K562 (cell line): ENCODE measurements at regions not wholly inside any gene's neighbourhood (a gene's known extent, or its start where the extent isn't known, plus 50 kb on each side); places are given as distances from the start of the nearest gene placed in this dataset.

Experiments
- ATAC-seq: fragments of 200-7000 bp; cut with Tn5 transposase; 3 replicates; pipeline ENCODE4 v1.9.1; 2020; ENCODE audit warnings: moderate library complexity
- BruUV-seq: library from RNA; stranded (reverse); fragments of 400-500 nt; replicated peaks from 2 replicates; lab custom pipeline; 2021; lab: Mats Ljungman, UMichigan
- CTCF ChIA-PET: fragments of 300-600 bp; formaldehyde crosslinking; extraction: SDS; loops from one replicate; lab custom pipeline; 2021; ENCODE audit warnings: low intra/inter-chr PET ratio; lab: Yijun Ruan, JAX
- POLR2A ChIA-PET: fragments of 300-600, 350-650 bp; sonication (Branson Sonifier 250); formaldehyde crosslinking; extraction: SDS; loops from one replicate; lab custom pipeline; 2021; ENCODE audit warnings: antibody characterized with exemption, inconsistent platforms; lab: Yijun Ruan, JAX
- DNase-seq, 4 experiments: peaks; one replicate each; pipeline versions ENCODE4 v3.0.0 to v3.0.0-alpha.2; 2011 to 2018; ENCODE audit warnings: low spot score in 3 of 4, mixed read lengths in 3 of 4; ENCODE audit errors: extremely low read depth in 1 of 4
- FAIRE-seq: peaks from 2 replicates; lab custom pipeline; 2011; peaks lifted over from hg19 to GRCh38; lab: Jason Lieb, UNC
- H2AFZ ChIP-seq: 2 replicates; pipeline ENCODE4 v1.6.0; 2011; ENCODE audit warnings: low read depth, low read length, control low read depth, inconsistent platforms
- H3K27ac ChIP-seq: fragments of 200-600 bp; 3 replicates; pipeline ENCODE4 v1.8.0; 2011; ENCODE audit warnings: low read depth, mild to moderate bottlenecking, control low read depth, inconsistent platforms, low read length, moderate library complexity, mixed read lengths; ENCODE audit errors: extremely low read depth
- H3K27me3 ChIP-seq, 2 experiments: fragments of 300-600 bp in 1 of 2; 2 replicates in 1 of 2; 3 replicates in 1 of 2; pipeline versions ENCODE4 v1.6.0 to v1.8.0; 2011; ENCODE audit warnings: inconsistent platforms in 2 of 2, low read length in 2 of 2, mild to moderate bottlenecking in 1 of 2, mixed read lengths in 1 of 2, moderate library complexity in 1 of 2; ENCODE audit not compliant: control insufficient read depth in 2 of 2, insufficient read depth in 2 of 2
- H3K36me3 ChIP-seq: fragments of 300-600 bp; 3 replicates; pipeline ENCODE4 v1.8.0; 2011; ENCODE audit warnings: mild to moderate bottlenecking, low read length, inconsistent platforms; ENCODE audit not compliant: control insufficient read depth, insufficient read depth
- H3K4me1 ChIP-seq, 2 experiments: fragments of 200-600 bp in 1 of 2; replicated peaks in 1 of 2; 2 replicates in 1 of 2; 3 replicates in 1 of 2; pipeline versions ENCODE4 v1.5.1 to v1.8.0; 2011; ENCODE audit warnings: inconsistent platforms in 2 of 2, low read length in 2 of 2, mild to moderate bottlenecking in 1 of 2, mixed read lengths in 1 of 2, moderate library complexity in 1 of 2; ENCODE audit not compliant: control insufficient read depth in 2 of 2, insufficient read depth in 2 of 2
- H3K4me2 ChIP-seq: 2 replicates; pipeline ENCODE4 v1.6.1; 2011; ENCODE audit warnings: low read length, control low read depth, inconsistent platforms, mixed read lengths; ENCODE audit not compliant: insufficient read depth
- H3K4me3 ChIP-seq: fragments of 200-600 bp; sonication (generic), shearing (Covaris generic); 2 replicates; pipeline ENCODE4 v1.5.1; 2016; ENCODE audit warnings: control low read depth, inconsistent platforms
- H3K79me2 ChIP-seq: fragments of 200-600 bp; 3 replicates; pipeline ENCODE4 v1.8.0; 2011; ENCODE audit warnings: low read length, inconsistent platforms; ENCODE audit not compliant: control insufficient read depth, insufficient read depth
- H3K9ac ChIP-seq, 2 experiments: 2 replicates each; pipeline versions ENCODE4 v1.6.0 to v1.6.1; 2011; ENCODE audit warnings: low read depth in 2 of 2, low read length in 2 of 2, control low read depth in 1 of 2, inconsistent platforms in 1 of 2, mild to moderate bottlenecking in 1 of 2, mixed read lengths in 1 of 2; ENCODE audit not compliant: insufficient read depth in 1 of 2
- H3K9me1 ChIP-seq: one replicate; pipeline ENCODE4 v1.6.0; 2011; ENCODE audit warnings: inconsistent platforms, mild to moderate bottlenecking, low read length, moderate library complexity; ENCODE audit not compliant: control insufficient read depth, insufficient read depth
- H3K9me3 ChIP-seq: replicated peaks from 2 replicates; pipeline ENCODE4 v1.5.1; 2011; ENCODE audit warnings: low read depth, low read length, inconsistent platforms; ENCODE audit not compliant: control insufficient read depth, insufficient read depth
- H4K20me1 ChIP-seq: replicated peaks from 2 replicates; pipeline ENCODE4 v1.6.1; 2011; ENCODE audit warnings: low read length, inconsistent platforms, mixed read lengths; ENCODE audit not compliant: control insufficient read depth, insufficient read depth
- CCNT2 ChIP-seq: IDR thresholded peaks from 2 replicates; pipeline ENCODE4 v1.6.1; 2011; ENCODE audit warnings: borderline replicate concordance, low read depth, mild to moderate bottlenecking, moderate library complexity, mixed read lengths, low read length; ENCODE audit not compliant: insufficient read length; ENCODE audit errors: extremely low read depth
- HDAC6 ChIP-seq: IDR thresholded peaks from 2 replicates; pipeline ENCODE4 v1.6.1; 2012; ENCODE audit warnings: low read depth, mild to moderate bottlenecking, control low read depth, inconsistent platforms, low read length, moderate library complexity
- MYBL2 ChIP-seq, 2 experiments: fragments of 450-650 bp in 1 of 2; sonication (generic) in 1 of 2; formaldehyde crosslinking in 1 of 2; IDR thresholded peaks; 2 replicates each; pipeline versions ENCODE4 v1.6.1 to v1.8.1; 2017 to 2022; ENCODE audit warnings: borderline replicate concordance in 1 of 2, inconsistent platforms in 1 of 2, low read depth in 1 of 2, mild to moderate bottlenecking in 1 of 2, missing genetic modification reagents in 1 of 2, moderate library complexity in 1 of 2
- PHF21A ChIP-seq: fragments of 450-650 bp; IDR thresholded peaks from 2 replicates; pipeline ENCODE4 v1.6.1; 2017; ENCODE audit warnings: low read depth, borderline replicate concordance
- PYGO2 ChIP-seq: fragments of 450-650 bp; IDR thresholded peaks from 2 replicates; pipeline ENCODE4 v1.6.1; 2016; ENCODE audit warnings: mild to moderate bottlenecking, missing genetic modification characterization, moderate library complexity, missing compliant biosample characterization
- SMAD4 ChIP-seq: fragments of 250-450 bp; sonication (Bioruptor Pico); conservative IDR thresholded peaks from 2 replicates; pipeline ENCODE4 v1.8.0; 2021; ENCODE audit warnings: inconsistent platforms, mild to moderate bottlenecking, moderate library complexity
- TSC22D4 ChIP-seq: fragments of 450-650 bp; IDR thresholded peaks from 2 replicates; pipeline ENCODE4 v1.6.1; 2016; ENCODE audit warnings: missing genetic modification characterization, missing biosample characterization, control low read depth
- U2AF1 ChIP-seq: fragments of 200-400 bp; formaldehyde crosslinking; optimal IDR thresholded peaks from 2 replicates; pipeline ENCODE3; 2017; ENCODE audit warnings: mild to moderate bottlenecking, low read depth, low read length, moderate library complexity
- ZC3H11A ChIP-seq: IDR thresholded peaks from 2 replicates; pipeline ENCODE4 v1.6.1; 2012; ENCODE audit warnings: low read depth, low read length, improper control_type of control experiment
- ZNF431 ChIP-seq: sonication (generic); formaldehyde crosslinking; IDR thresholded peaks from 2 replicates; pipeline ENCODE4 v1.8.0; 2022; ENCODE audit warnings: mild to moderate bottlenecking, missing genetic modification reagents
- WGBS: fragments of 100-300 bp; shearing (Covaris generic); methylation state at CpG from one replicate; pipeline ENCODE4 v1.1.6; 2016; ENCODE audit warnings: low coverage, mixed read lengths; ENCODE audit not compliant: insufficient coverage; ENCODE audit errors: missing lambda C conversion rate; 5-methylcytosine and 5-hydroxymethylcytosine counted together
- in situ Hi-C: fragments of 300-500 bp; cut with MboI; formaldehyde crosslinking; loops from 4 replicates; pipeline ENCODE4 v1.15.0; 2018; ENCODE audit warnings: inconsistent platforms, mixed read lengths
- intact Hi-C: fragments of 100-400 bp; cut with micrococcal nuclease; formaldehyde crosslinking; loops from 2 replicates; pipeline ENCODE4 v1.14.2; 2022
- TF ChIP-seq, protein P1 (sequence below): fragments of 250-450 bp; sonication (Bioruptor Pico); IDR thresholded peaks from 2 replicates; pipeline ENCODE4 v1.8.0; 2022; ENCODE audit warnings: inconsistent platforms
- TF ChIP-seq, protein P2 (sequence below): fragments of 450-650 bp; IDR thresholded peaks from 2 replicates; pipeline ENCODE4 v1.6.1; 2016; ENCODE audit warnings: missing biosample characterization, missing genetic modification characterization

GRCh38 chr3:104805508-104805907, 561.2 kb upstream of the ALCAM start:
- no peaks in the 10 kb centered on the region for H3K9me1 ChIP-seq
- H3K9ac ChIP-seq: no peak overlapping the region
- no peaks in the 10 kb centered on the region for H3K4me1 ChIP-seq
- no peak for DNase-seq
- H2AFZ ChIP-seq: no peak overlapping the region
- no peak for TF ChIP-seq PHF21A
- TF ChIP-seq U2AF1: no peak
- intact Hi-C loops (no loop called here), in situ Hi-C loops (no loop called here)
- ATAC-seq: no peak
- no peak for FAIRE-seq
- no peaks in the 10 kb centered on the region for H3K36me3 ChIP-seq
- H3K4me2 ChIP-seq: no peak overlapping the region
- 0% methylated on average over 4 of the region's 5 CpGs for WGBS
- ChIA-PET CTCF (no interaction called here), POLR2A (no interaction called here)
- BruUV-seq: no TSS peak
- no peak overlapping the region for H3K4me3 ChIP-seq
- H3K27me3 ChIP-seq: no peaks in the 10 kb centered on the region
- no peaks in the 10 kb centered on the region for H4K20me1 ChIP-seq
- H3K79me2 ChIP-seq: no peaks in the 10 kb centered on the region
- H3K9me3 ChIP-seq: no peaks in the 10 kb centered on the region
- H3K27ac ChIP-seq: no peak overlapping the region

DNA sequence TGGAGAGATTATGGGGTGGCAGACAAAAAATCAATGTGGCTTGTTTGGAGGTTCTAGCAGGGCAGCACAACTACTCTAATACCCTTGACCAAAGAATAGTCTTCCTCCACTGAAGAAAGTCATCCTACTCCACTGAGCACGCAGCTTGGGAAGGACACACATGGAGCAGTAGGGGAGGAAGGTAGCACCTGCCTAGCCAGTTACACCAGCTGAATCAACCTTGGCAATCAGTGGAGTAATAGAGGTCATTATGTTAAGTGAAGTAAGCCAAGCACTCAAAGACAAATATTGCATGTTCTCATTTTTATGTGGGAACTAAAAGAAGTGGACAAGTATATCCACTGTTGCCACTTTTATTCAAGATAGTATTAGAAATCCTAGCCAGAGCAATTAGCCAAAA, 555.8 kb upstream of the ALCAM start:
- Histone ChIP-seq H3K9me1 (no peaks in the 10 kb centered on the region), H3K79me2 (no peaks in the 10 kb centered on the region), H3K4me2 (no peak overlapping the region), H2AFZ (no peak overlapping the region), H3K27ac (no peak overlapping the region), H3K4me1 (no peaks in the 10 kb centered on the region), H3K4me3 (no peak overlapping the region), H3K9ac (no peak overlapping the region), H3K27me3 (no peaks in the 10 kb centered on the region), H4K20me1 (no peaks in the 10 kb centered on the region), H3K36me3 (no peaks in the 10 kb centered on the region), H3K9me3 (no peaks in the 10 kb centered on the region)
- CTCF ChIA-PET: no interaction called here
- POLR2A ChIA-PET: no interaction called here
- ATAC-seq: no peak
- no peak for TF ChIP-seq TSC22D4
- TF ChIP-seq CCNT2: no peak
- no peak for TF ChIP-seq SMAD4 (CRISPR knock-in tag)
- no peak for TF ChIP-seq PYGO2
- TF ChIP-seq, protein P1, sequence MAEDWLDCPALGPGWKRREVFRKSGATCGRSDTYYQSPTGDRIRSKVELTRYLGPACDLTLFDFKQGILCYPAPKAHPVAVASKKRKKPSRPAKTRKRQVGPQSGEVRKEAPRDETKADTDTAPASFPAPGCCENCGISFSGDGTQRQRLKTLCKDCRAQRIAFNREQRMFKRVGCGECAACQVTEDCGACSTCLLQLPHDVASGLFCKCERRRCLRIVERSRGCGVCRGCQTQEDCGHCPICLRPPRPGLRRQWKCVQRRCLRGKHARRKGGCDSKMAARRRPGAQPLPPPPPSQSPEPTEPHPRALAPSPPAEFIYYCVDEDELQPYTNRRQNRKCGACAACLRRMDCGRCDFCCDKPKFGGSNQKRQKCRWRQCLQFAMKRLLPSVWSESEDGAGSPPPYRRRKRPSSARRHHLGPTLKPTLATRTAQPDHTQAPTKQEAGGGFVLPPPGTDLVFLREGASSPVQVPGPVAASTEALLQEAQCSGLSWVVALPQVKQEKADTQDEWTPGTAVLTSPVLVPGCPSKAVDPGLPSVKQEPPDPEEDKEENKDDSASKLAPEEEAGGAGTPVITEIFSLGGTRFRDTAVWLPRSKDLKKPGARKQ (CRISPR knock-in tag): no peak
- no peak for TF ChIP-seq ZC3H11A
- TF ChIP-seq, protein P2, sequence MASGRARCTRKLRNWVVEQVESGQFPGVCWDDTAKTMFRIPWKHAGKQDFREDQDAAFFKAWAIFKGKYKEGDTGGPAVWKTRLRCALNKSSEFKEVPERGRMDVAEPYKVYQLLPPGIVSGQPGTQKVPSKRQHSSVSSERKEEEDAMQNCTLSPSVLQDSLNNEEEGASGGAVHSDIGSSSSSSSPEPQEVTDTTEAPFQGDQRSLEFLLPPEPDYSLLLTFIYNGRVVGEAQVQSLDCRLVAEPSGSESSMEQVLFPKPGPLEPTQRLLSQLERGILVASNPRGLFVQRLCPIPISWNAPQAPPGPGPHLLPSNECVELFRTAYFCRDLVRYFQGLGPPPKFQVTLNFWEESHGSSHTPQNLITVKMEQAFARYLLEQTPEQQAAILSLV (tag): no peak
- no peak for TF ChIP-seq ZNF431 (CRISPR knock-in tag)
- TF ChIP-seq MYBL2 (IDR thresholded peaks at IDR 0.05; ENCODE audit: low read depth): no peak
- no peak for TF ChIP-seq MYBL2 (CRISPR knock-in tag; IDR thresholded peaks at IDR 0.05; ENCODE audit: borderline replicate concordance)
- no peak for TF ChIP-seq HDAC6
- no peak for FAIRE-seq
- no peak for DNase-seq
- 0% methylated on average over 1 of the region's 1 CpG for WGBS
- in situ Hi-C loops: no loop called here
- intact Hi-C loops: no loop called here
- no TSS peak for BruUV-seq
